Tibial artery (tissue), 4 donors: ENCODE measurements at regions not wholly inside any gene's neighbourhood (a gene's known extent, or its start where the extent isn't known, plus 50 kb on each side); places are given as distances from the start of the nearest gene placed in this dataset.
"Not testable (repeated sequence)": the region's sequence is repeated elsewhere in the genome, so short reads cannot be mapped to it uniquely, and the experiment has no call there.

Source experiments
- DNase-seq, 2 donors: peaks; one replicate each; pipeline ENCODE4 v3.0.0-alpha.2; 2019
- H3K27ac ChIP-seq, 2 donors: fragments of 200-600 bp; sonication (generic) in 1 of 2; 1 replicate in 1 of 2; 2 replicates in 1 of 2; pipeline ENCODE4 v1.5.1; 2018 to 2019; ENCODE audit warnings: mild to moderate bottlenecking in 1 of 2
- H3K27me3 ChIP-seq, 2 donors: fragments of 200-600 bp; sonication (generic) in 1 of 2; one replicate each; pipeline versions ENCODE4 v1.5.1 to v1.6.0; 2016 to 2019
- H3K36me3 ChIP-seq, 3 donors: fragments of 200-600 bp; sonication (generic) in 2 of 3; one replicate each; pipeline ENCODE4 v1.5.1; 2016 to 2019; ENCODE audit warnings: mild to moderate bottlenecking in 2 of 3
- H3K4me1 ChIP-seq, 4 donors: fragments of 200-600 bp; sonication (generic) in 2 of 4; 1 replicate in 3 of 4; 2 replicates in 1 of 4; pipeline ENCODE4 v1.5.1; 2016 to 2019
- H3K4me3 ChIP-seq, 2 donors: fragments of 200-600 bp; sonication (generic) in 1 of 2; 1 replicate in 1 of 2; 2 replicates in 1 of 2; pipeline ENCODE4 v1.5.1; 2018 to 2019; ENCODE audit warnings: mild to moderate bottlenecking in 2 of 2
- H3K9me3 ChIP-seq, 3 donors: fragments of 200-600 bp; sonication (generic) in 1 of 3; one replicate each; pipeline ENCODE4 v1.5.1; 2016 to 2019
- CTCF ChIP-seq, 2 experiments: fragments of 200-600 bp in 1 of 2; fragments of 450-650 bp in 1 of 2; IDR thresholded peaks; one replicate each; pipeline ENCODE4 v1.5.1; 2017 to 2019; ENCODE audit warnings: antibody characterized with exemption in 2 of 2, mild to moderate bottlenecking in 1 of 2, moderate library complexity in 1 of 2
- intact Hi-C: fragments of 100-400 bp; cut with DNase I; formaldehyde crosslinking; loops from one replicate; pipeline ENCODE4 v1.15.0; 2023; ENCODE audit warnings: low total_unique reads

GRCh38 chr2:234559609-234560008, 62.7 kb upstream of the ARL4C start:
- Histone ChIP-seq H3K36me3 (no peaks in the 10 kb centered on the region), H3K4me3 (no peak overlapping the region), H3K9me3 (no peaks in the 10 kb centered on the region), H3K27ac (no peak overlapping the region), H3K4me1 (no peaks in the 10 kb centered on the region), H3K27me3 (peaks cover 0 to 9% of the 10 kb centered on the region in 2 donors)
- DNase-seq = no peak
- TF ChIP-seq CTCF (IDR thresholded peaks at IDR 0.05) = no peak
- intact Hi-C loops = no loop called here

DNA sequence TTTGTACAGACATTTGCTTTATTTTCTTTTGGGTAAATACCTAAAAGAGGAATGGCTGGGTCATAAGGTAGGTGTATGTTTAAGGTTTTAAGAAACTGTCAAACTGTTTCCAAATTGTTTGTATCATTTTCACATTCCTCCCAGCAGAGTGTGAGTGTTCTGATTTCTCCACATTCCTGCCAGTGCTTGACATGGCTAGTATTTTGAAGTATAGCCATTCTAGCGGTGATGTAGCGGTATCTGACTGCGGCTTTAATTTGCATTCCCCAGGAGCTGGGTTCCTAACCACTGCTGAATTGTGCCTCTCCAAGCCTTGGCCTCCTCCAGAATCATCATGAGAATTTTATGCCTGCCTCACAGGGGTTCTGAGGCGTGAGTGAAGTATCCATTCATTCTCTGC, 61.8 kb upstream of the ARL4C start:
- Histone ChIP-seq H3K27ac (no peak overlapping the region), H3K9me3 (no peaks in the 10 kb centered on the region), H3K27me3 (peaks cover 0 to 9% of the 10 kb centered on the region in 2 donors), H3K36me3 (no peaks in the 10 kb centered on the region), H3K4me1 (no peaks in the 10 kb centered on the region), H3K4me3 (no peak overlapping the region)
- TF ChIP-seq CTCF (IDR thresholded peaks at IDR 0.05) = no peak
- intact Hi-C loops = no loop called here
- DNase-seq = no peak

DNA sequence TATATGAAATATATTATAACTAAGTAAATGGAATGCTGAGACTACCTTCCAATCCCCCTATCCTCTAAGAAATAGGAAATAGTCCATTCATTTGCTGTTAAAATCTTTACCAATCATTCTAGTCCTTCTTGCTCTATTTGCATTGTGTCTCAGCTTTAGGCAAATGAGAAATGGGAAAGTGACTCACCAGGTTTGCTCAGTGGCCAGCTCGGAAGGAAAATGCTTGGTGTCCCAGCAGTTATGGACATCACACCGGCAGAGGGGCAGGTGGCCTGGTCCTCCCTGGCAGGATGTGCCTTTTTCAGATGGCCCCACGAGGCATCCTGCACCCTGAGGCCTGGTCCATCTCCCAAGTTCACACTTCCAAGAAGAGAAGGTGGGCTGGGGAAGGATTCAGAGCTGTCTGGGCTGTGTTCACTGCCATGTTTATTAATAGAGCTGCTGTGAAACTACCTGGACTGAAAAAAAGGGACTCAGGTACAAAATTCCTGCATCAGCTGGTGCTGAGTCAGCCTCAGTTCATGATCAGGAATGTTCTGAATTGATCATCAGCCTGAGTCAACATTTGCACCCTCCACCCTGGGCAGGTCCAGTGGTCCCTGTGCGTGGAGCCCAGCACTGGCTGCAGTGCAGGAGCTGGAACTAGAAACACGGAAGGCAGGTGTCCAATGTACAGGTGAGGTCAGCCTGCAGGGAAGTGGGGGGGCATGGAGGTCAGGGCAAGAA, 60.1 kb upstream of the ARL4C start:
- DNase-seq = no peak
- TF ChIP-seq CTCF (IDR thresholded peaks at IDR 0.05) = no peak
- H3K36me3 ChIP-seq = no peaks in the 10 kb centered on the region
- H3K9me3 ChIP-seq = no peaks in the 10 kb centered on the region
- no peak overlapping the region for H3K27ac ChIP-seq
- intact Hi-C loops = no loop called here
- no peaks in the 10 kb centered on the region for H3K4me1 ChIP-seq
- H3K27me3 ChIP-seq = peaks cover 0 to 9% of the 10 kb centered on the region in 2 donors
- no peak overlapping the region for H3K4me3 ChIP-seq

- Histone ChIP-seq H3K4me3 (no peak overlapping the region), H3K27ac (no peak overlapping the region), H3K9me3 (no peaks in the 10 kb centered on the region), H3K27me3 (peaks cover 0 to 9% of the 10 kb centered on the region in 2 donors), H3K36me3 (no peaks in the 10 kb centered on the region), H3K4me1 (no peaks in the 10 kb centered on the region)
- intact Hi-C loops = no loop called here
- no peak for TF ChIP-seq CTCF (IDR thresholded peaks at IDR 0.05)
- DNase-seq = no peak
Measured at GRCh38 chr2:234555616-234556249, 58.9 kb upstream of the ARL4C start.

- no peaks in the 10 kb centered on the region for H3K36me3 ChIP-seq
- no peaks in the 10 kb centered on the region for H3K9me3 ChIP-seq
- DNase-seq = no peak
- no peak overlapping the region for H3K27ac ChIP-seq
- H3K27me3 ChIP-seq = peaks cover 0 to 7% of the 10 kb centered on the region in 2 donors
- TF ChIP-seq CTCF (IDR thresholded peaks at IDR 0.05) = no peak
- H3K4me3 ChIP-seq = no peak overlapping the region
- intact Hi-C loops = no loop called here
- no peaks in the 10 kb centered on the region for H3K4me1 ChIP-seq
Measured at GRCh38 chr2:234555161-234555560, 58.3 kb upstream of the ARL4C start.

GRCh38 chr2:234553223-234553622, 56.3 kb upstream of the ARL4C start:
- not testable (repeated sequence) for H3K36me3 ChIP-seq, H3K27me3 ChIP-seq, H3K27ac ChIP-seq, H3K4me1 ChIP-seq, H3K9me3 ChIP-seq, H3K4me3 ChIP-seq, DNase-seq
- intact Hi-C loops = loop anchor here (5.0 kb wide), 1 partner anchor 554 kb away; no protein-coding TSS in a partner anchor
